GM21526 (cell line): ENCODE measurements at regions not wholly inside any gene's neighbourhood (a gene's known extent, or its start where the extent isn't known, plus 50 kb on each side); places are given as distances from the start of the nearest gene placed in this dataset.
"Not testable (repeated sequence)": the region's sequence is repeated elsewhere in the genome, so short reads cannot be mapped to it uniquely, and the experiment has no call there.

Experiments used
- ATAC-seq: cut with Tn5 transposase; IDR thresholded peaks from one replicate; pipeline ENCODE4 v1.9.1; 2021; ENCODE audit warnings: moderate library complexity; ENCODE audit not compliant: unreplicated experiment, low FRiP score

DNA sequence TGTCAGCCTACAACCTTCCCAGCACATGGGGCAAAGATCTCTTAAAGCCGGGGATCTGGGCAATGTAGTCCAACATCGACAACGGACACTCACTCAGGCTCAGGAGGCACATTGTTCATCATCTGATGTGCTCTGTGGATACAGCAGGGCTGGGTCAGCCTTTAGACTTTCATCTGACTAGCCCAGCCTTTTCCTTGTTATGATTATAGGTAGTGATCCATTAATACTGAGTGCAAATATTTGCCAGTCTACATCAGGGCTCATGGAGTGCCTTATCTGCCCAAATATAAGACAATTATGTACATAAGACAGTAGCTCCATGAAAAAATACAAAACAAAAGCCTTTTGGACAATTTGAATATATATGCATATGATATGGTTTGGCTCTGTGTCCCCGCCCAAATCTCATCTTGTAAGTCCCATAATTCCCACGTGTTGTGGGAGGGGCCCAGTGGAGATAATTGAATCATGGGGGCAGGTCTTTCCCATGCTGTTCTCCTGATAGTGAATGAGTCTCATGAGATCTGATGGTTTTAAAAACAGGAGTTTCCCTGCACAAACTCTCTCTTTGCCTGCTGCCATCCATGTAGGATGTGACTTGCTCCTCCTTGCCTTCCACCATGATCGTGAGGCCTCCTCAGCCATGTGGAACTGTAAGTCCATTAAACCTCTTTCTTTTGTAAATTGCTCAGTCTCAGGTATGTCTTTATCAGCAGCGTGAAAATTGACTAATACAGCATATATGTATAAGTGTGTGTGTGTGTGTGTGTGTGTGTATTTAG is 248.5 kb upstream of the FOXN3 start:
- not testable (repeated sequence) for ATAC-seq

DNA sequence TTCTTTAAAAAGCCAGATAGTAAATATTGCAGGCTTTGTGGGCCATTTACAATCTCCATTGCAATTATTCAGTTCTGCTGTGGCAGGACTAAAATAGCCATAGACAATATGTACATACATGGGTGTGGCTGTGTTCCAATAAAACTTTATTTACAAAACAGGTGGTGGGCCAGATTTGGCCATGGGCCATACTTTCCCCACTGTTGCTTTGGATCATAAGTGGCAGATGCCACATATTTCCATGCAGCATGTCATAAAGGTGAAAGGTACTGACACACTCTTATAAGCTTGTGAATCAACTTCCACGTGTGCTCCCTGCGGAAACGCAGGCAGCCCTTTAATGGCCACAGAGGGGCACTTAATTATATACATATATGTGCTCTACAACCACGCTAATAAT is 244.4 kb upstream of the FOXN3 start:
- ATAC-seq: no peak

DNA sequence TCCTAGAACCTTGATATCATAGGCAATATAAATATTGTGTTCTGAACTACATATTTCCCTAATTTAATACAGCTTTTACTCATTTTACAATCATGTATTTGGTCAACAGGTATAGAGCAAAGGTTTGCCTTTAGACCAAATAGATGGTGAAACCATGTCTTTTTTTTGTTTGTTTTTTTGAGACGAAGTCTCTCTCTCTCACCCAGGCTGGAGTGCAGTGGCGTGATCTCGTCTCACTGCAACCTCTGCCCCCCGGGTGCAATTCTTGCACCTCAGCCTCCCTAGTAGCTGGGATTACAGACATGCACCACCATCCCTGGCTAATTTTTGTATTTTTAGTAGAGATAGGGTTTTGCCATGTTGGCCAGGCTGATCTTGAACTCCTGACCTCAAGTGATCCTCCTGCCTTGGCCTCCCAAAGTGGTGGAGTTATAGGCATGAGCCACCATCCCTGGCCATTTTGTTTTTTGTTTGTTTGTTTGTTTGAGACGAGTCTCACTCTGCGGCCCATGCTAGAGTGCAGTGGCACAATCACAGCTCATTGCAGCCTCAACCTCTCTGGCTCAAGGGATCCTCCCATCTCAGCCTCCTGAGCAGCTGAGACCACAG is 243.7 kb upstream of the FOXN3 start:
- not testable (repeated sequence) for ATAC-seq

DNA sequence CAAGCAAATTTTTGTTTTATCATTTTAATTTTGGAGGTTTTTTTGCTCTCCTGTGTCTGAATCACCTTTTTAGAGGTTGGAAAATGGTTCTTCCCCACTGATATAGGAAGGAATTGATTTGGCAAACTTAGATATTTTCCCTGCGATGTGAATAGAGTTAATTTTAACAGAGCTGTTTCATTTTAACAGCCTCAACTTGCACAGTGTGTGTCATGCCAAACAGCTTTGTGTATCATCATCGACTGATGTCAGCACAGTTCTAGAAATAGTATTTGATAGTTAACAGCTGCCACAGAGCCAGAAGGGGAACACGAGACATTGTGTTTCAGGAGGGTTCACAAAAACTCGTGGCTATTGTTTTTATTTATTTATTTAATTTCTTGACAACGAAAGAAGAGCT is 243.1 kb upstream of the FOXN3 start:
- no peak for ATAC-seq

DNA sequence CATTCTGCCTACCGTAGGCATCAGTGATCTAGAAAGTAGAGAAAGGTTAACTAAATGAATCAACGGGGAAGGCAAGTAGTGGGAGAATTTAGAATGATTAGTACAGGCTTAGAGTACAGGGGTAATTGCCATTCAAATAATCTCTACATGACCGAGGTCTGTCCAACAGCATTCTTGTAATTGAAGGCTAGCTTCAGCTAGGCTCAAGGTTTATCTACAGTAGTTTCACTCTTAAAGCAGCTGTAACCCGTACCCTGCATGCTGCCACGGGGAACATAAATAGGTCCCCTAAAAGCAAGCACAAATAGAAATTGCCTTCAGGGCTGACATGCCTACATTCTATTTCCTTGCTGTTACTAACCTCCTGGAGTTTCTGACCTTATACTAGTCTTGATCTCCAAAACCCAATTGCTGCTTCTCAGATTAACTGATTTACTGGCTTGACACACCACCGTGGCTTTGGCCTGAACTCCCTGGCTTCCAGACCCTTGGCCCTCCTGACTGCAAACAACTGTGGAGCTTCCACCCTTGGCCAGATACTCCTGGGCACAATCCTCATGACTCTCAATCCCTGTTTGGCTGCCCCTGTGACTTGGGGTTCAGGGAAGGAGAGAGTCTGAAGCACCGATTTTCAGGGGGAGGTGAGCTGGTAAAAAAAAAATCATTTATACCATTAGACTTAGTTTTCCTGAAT is 242.1 kb upstream of the FOXN3 start:
- no peak for ATAC-seq

DNA sequence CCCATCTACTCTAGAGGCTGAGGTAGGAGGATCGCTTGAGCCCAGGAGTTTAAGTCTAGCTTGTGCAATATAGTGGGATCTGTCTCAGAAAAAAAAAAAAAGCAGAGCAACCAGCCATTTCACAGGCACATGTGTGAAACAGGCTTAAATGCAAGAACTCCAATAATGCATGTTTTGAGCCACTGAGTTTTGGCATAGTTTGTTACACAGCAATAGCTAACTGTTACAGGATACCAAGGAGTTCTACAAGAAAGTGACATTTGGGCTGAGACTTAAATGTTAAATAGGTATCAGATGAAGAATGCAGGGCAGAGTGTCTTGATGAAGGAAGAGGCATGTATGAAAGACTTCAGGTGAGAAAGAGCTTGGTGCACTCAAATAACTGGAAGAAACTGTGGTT is 240.0 kb upstream of the FOXN3 start:
- ATAC-seq: no peak

DNA sequence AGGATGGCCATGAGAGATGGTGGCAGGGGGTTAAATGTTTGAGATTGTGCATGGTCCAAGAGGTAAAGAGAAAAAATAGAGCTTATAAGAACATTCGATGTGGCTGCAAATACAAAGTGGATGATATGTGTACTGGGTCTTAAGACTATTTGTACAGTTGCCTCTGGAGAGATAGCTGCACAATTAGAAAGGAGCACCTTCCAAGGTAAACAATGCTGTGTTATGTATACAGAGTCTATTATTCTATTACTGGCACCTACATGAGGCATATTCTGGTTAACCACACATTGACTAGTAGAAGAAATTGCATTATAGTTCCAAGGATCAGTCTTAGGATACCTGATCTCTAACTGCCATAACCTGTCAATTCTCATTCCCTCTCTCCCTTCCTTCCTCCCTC is 238.0 kb upstream of the FOXN3 start:
- ATAC-seq: no peak

DNA sequence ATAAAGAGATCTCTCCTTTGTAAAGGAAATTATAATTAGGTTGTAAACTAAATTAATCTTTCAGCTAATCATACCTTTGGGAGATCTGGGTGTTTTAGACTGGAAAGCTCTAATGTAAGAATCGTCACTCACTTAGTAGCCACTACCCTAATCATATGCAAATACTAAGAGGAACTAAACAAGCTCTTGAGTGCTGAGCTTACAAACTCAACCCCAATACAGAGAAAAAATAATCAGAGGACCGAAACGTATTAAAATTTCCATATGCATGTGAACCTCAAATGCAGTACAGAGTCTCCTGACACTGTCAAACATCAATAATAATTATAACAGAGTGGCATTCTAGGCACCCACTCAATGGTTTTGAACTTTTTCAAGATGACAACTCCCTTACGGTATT is 235.3 kb upstream of the FOXN3 start:
- ATAC-seq: no peak

DNA sequence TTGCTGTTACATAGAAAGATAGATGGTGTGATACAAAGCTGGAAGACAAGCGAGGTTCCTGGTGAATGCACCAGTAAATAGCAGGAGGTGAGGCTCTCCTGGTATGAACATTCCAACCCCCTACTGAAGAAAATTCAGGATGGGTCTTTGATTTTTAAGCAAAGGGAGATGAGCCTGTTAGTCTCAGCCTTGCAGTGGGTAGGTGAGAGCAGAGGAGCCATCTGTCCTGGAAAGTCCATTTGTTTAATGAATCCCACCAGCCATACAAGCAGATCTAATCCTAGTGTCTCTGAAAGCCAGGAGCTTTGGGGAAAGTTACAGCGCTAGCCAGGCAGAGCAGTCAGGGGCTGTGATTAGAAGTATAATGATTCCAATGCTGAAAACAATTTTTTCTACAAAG is 234.8 kb upstream of the FOXN3 start:
- no peak for ATAC-seq

DNA sequence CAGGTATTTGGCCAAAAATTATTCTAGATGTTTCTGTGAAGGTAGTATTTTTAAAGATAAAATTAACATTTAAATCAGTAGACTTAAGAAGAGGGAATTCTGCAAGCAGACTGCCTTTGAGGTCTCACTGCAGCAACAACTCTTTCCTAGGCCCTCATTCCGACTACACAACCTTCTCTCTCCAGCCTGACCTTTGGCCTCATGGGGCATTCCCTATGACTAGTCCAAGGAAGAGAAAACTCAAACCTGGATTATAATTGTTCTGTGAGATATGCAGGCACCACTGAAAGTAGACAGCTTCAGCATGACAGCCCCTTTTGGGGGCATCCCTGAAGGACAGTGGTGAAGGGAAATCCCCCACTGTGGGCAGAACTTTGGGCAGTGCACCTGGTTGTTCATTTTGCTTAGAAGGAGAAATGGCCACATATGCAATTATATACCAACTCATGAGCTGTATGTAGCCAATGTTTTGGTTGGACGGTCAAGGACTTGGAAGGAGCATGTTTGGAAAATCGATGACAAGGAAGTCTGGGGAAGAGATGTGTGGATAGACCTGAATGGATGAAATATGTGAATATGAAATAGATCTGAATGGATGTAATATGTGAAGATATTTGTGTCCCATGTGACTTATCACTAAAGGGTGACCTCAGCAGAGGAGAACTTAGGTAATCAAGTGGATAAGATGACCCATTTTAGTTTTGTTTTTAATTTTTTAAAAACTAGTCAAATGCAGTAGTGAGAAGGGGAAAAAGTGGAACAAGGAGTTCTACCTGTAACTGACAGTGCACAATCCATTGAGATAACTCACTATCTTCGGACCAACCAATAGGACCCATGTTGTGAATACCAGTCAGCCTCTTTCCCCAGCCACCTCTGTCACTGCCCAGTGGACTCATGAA is 233.3 kb upstream of the FOXN3 start:
- ATAC-seq: no peak

DNA sequence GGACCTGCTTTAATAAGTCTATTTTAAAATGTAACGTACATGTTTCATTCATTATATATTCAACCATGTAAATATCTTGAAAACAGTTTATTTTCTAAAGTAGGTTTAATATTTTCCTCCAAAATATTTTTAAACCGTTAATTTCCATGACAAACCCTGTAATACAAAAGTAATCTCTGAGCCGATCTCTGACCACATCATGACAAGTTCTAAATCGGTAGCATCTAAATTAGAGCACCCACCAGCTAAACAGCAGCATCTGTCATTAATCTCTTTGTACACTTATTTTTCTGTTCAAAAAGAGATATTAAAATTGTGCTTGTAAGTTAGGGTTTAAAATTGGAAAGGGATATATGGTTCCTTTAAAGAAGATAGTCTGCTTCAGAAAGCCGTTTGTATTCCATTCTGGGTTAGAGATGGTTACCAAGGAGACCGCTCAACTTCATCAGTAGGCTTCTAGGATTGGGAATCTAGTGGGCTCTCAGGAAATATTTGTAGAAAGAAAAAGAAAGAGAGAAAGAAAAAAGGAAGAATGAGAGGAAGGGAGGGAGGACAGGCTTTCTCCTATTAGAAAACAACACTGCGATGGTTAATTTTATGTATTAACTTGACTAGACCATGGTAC is 232.5 kb upstream of the FOXN3 start:
- no peak for ATAC-seq

DNA sequence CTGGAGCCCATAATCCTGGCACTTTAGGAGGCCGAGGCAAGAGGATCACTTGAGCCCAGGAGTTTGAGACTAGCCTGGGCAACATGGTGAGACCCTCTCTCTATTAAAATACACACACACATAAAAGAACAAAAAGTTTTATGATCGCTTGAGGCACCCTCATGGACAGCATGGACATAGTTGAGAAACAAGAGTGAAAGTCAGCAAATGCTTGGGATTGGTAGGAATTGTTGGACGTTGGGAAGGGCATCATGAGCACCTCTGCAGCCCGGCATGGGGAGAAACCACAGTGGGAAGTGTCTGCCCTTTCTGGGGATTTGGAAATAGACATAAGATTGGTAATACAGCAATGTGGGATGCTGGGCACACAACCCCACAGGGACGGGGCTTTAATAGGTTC is 231.9 kb upstream of the FOXN3 start:
- ATAC-seq: no peak

DNA sequence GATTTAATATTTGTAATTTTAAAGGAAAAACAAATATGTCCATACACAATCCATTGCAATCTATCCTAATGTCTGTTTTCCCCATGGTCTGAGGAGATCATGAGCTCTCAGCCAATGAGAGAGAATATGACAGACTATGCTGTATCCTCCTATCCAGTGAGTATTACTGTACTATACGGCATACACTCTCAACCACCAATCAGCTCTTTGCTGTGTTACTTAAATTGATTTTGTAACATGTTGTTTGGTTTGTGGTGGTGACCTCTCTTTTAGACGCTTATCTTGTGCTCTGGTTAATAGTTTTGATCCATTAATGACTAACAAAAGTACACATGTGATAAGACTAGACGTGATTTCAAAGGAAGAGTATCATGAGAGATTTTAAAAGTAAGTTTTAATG is 231.5 kb upstream of the FOXN3 start:
- no peak for ATAC-seq

DNA sequence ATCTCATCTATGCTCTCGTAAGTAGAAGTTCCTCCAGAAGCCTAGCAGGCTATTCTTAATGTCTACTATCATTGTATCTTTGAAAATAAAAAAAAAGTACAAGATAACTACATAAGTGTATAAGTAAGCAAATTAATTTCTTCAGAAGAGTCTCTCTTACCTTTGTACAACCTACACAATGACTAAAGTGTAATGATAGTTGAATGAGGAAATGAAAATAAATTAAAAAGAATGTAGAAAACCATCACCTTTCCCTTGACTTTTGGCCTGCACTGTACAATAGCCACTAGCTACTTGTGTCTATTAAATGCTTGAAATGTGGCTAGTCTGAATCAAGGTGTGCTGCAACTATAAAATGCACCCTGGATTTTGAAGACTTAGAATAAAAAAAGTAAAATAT is 229.9 kb upstream of the FOXN3 start:
- ATAC-seq: no peak

DNA sequence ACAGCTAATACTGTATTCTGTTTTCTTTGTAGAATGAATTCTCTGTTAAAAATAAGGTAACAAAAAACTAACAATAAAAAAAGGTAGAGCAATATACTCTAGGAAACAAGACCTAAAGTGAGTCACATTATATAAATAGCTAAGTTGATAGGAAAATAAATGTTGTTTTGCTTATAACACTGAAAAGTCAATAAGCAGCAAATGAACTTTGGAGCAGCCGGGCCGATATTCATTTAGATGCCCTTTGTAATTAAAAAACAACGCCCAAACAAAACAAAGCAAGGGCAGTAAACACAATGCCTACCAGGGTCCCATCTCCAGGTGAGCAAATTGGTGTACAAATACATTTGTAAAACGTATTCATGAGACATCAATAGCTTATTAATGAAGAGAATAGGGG is 227.6 kb upstream of the FOXN3 start:
- no peak for ATAC-seq

DNA sequence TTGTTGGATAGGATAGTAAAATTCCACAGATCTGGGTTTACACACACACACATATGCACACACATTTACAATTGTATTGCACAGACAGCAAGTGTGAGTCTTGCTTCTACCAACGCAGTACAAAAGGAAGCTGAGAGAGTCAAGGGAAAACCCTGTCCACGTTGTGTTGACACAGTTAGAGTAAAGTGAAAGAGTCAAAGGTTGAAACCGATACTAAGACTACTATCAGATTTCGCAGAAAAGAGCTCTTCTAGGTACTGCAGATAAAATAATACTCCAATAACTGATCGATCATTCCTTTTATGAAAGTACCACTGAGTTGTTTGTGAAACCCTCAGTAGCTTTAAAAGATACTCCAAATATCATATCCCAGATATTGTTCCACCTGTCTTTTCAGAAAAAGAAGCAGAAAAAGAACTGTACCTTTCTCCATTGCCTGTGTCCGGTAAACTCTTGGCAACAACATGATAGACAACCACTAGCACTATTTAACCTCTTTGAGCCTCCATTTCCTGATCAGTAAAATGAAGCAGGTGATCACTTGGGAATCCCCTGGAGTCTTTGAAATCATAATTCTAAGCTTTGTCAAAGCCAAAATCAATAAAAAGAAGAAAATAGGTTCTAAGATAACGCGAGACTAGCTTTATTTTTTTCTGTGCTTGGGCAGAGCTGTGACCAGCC is 224.6 kb upstream of the FOXN3 start:
- ATAC-seq: peak; percentile 98

DNA sequence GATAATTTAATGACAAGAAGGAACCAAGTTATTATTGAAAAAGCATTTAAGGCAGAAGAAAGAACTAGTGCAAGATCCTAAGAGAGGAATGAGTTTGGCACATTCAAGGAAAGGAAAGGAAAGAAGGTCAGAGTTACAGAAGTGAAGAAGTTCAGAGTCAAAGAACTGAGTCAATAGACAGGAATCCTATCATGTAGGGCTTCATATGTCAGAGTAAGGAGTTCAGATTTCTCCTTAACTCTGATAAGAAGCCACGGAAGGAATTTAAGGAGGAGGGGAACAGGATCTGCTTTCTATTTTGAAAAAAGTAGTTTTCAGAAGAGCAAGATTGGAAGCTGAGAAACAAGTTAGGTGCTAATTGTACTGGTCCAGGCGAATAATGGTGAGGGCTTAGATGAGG is 223.1 kb upstream of the FOXN3 start:
- no peak for ATAC-seq

DNA sequence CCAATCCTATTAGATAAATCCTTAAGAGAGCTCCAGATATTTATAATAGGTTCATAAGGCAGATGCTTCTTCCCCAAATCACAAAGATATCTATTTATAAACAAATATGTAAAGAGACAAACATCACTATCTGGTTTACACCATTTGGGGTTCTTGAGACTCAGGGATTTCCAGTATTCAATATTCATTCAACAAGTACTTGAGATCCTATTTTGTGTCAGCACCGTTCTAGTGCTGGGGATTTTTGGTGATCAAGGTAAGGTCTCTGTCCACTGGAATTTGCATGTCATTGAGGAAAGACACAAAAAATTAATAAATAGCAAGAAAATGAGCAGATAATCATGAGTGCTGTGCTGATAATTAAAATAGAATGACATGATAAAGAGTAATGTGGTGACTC is 222.7 kb upstream of the FOXN3 start:
- ATAC-seq: no peak

DNA sequence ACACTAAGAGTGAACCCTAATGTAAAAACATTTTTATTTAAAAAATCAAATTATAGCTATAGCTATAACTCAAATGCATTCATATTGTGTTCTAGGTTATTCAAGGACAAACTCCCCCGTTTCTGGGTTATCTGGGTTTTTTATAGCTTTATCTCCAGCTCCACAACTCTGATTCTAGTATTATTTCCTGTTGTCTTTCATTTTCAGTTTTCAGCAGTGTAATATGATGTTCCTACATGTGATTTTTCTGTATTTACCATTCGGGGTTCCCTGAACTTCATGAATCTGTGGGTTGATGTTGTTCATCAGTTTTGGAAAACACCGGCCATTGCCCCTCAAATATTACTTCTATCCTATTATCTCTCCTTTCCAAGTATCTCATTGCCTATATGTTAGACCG is 221.9 kb upstream of the FOXN3 start:
- no peak for ATAC-seq

DNA sequence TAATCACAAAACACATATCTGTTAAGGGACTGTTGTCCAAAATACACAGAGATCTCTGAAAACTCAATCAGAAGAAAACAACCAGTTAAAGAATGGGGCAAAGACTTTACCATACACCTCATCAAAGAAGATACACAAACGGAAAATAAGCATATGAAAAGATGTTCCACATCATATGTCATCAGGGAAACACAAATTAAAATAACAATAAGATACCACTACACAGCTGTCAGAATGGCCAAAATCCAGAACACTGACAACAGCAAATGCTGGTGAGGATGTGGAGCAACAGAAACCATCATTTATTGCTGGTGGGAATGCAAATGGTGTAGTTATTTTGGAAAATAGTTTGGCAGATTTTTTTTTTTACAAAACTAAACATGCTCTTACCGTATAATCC is 220.5 kb upstream of the FOXN3 start:
- ATAC-seq: no peak
